ENCODE measurements at regions not wholly inside any gene's neighbourhood (a gene's known extent, or its start where the extent isn't known, plus 50 kb on each side); places are given as distances from the start of the nearest gene placed in this dataset.

DNA sequence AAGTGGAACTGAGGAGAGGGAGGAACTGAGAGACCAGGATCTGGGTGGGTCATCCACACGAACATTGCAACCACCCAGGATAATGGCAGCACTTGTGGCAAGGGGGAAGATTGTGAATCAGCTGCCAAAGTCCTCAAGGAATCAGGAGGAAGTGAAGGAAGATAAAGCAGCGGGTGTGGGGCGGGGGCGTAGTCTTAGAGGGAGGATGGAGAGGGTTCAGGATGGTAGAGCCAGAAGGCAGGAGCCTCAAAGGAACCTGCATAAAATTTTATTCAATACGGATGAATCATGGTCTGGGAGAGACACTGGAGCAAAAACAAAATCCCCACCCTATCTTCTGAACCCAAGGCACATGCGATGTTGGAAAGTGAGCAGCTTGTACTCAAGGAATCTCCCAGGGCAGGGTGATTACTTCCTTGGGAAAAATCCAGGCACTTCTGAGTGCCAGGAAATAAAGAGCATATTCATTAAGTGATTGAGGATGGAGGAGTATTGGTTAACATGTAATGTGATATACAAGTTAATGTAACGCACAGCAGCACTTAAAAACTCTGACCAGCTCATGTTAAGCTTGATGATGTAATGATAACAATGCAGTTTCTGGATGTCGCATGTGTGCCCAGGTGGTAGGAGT is 82.0 kb upstream of the B3GAT2 start:
- 0 to 98% (median 70%) methylated on average over 1 to 7 of the region's 8 CpGs for WGBS, 10 experiments
- Histone ChIP-seq H3K4me1 (replicated peaks in 1 of 2) (peaks cover 16 to 20% of the 10 kb centered on the region in 2 donors), H3K4me3 (no peak overlapping the region), H3K27ac (no peak overlapping the region)
- in situ Hi-C loops (cut with MboI; ENCODE audit: low pct_unique_long_range_greater_than_20kb in 2 of 9, low sequenced_read_pairs in 9 of 9, unreplicated experiment in 9 of 9), result loop anchor here in 1 of 9 experiments (25.0 kb wide), 1 partner anchor 298 kb away; no protein-coding TSS in a partner anchor
- ATAC-seq (replicated peaks in 6 of 8), result peak in 3 of 8 experiments; percentile 84 to 95 (median 88)

DNA sequence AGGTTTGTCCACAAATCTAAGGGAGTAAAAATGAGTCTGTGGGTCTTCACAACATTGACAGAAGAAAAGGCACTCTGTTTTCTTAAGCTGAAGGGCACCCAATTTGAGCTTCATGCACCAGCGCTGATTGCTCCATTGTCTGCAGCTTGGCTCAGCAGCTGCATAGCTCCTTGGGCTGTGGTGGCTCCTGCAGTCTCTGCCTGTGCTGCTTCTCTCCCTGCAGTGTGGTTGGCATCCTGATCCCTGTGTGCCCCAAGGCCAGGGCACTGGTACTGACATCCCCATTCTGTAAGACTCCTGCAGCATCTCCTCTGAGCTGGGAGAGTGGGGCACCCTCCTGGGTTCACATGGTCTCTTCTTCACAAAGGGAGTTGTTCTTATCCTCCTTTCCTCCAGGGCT is 83.2 kb upstream of the B3GAT2 start:
- in situ Hi-C loops (cut with MboI; ENCODE audit: low pct_unique_long_range_greater_than_20kb in 2 of 9, low sequenced_read_pairs in 9 of 9, unreplicated experiment in 9 of 9), result loop anchor here in 1 of 9 experiments (25.0 kb wide), 1 partner anchor 297 kb away; no protein-coding TSS in a partner anchor
- WGBS, 10 experiments, result 80 to 100% (median 83%) methylated on average over 1 of the region's 1 CpG; no CpG with 5 or more reads in 7 of the 10 experiments
- H3K27ac ChIP-seq, result no peak overlapping the region
- H3K4me1 ChIP-seq (replicated peaks in 1 of 2), result peaks cover 4 to 8% of the 10 kb centered on the region in 2 donors
- no peak overlapping the region for H3K4me3 ChIP-seq
- ATAC-seq (replicated peaks in 6 of 8), result peak in 3 of 8 experiments; percentile 30 to 32 (median 31)

DNA sequence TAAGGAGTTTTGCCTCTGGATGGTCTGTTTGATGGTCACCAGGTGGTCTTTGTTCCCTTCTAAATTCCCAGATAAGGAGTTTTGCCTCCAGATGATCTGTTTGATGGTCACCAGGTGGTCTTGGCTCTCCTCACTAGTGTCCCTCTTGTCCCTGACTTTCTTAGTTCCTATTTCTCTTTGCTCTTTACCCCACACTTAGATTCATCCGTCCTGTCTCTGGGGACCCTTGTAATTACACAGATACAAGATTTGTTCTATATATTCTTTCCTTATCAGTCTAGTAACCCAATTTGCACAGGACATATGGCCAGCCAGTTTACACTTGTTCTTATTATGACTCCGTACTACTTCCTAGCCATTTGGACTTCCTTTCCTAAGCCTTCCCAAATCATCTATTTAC is 84.0 kb upstream of the B3GAT2 start:
- H3K27ac ChIP-seq, result no peak overlapping the region
- no peak for ATAC-seq (replicated peaks in 6 of 8)
- in situ Hi-C loops (cut with MboI; ENCODE audit: low pct_unique_long_range_greater_than_20kb in 2 of 9, low sequenced_read_pairs in 9 of 9, unreplicated experiment in 9 of 9), result loop anchor here in 1 of 9 experiments (25.0 kb wide), 1 partner anchor 296 kb away; no protein-coding TSS in a partner anchor
- 60 to 100% (median 78%) methylated on average over 1 to 2 of the region's 2 CpGs; no CpG with 5 or more reads in 2 of the 10 experiments for WGBS, 10 experiments
- H3K4me3 ChIP-seq, result no peak overlapping the region
- H3K4me1 ChIP-seq (replicated peaks in 1 of 2), result peaks cover 3 to 6% of the 10 kb centered on the region in 2 donors

DNA sequence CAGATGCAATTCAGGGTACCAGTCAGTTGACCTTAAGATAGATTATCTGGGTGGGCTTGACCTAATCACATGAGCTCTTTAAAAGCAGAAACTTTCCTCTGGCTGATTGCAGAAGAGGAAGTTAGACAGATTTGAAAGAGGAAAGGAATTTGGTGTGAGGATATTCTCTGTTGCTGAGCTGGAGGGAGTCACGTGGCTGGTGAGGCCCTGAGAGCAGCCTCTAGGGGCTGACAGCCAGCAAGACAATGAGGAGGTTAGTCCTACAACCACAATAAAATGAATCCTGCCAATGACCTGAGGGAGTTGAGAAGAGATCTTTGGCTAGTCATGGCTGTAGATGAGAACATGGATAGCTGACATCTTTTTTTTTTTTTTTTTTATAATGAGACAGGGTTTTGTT is 87.0 kb upstream of the B3GAT2 start:
- Histone ChIP-seq H3K4me1 (replicated peaks in 1 of 2) (peaks cover 20 to 32% of the 10 kb centered on the region in 2 donors), H3K4me3 (no peak overlapping the region), H3K27ac (no peak overlapping the region)
- ATAC-seq (replicated peaks in 6 of 8), result no peak
- 43 to 83% (median 67%) methylated on average over 1 of the region's 1 CpG; no CpG with 5 or more reads in 7 of the 10 experiments for WGBS, 10 experiments
- in situ Hi-C loops (cut with MboI; ENCODE audit: low pct_unique_long_range_greater_than_20kb in 2 of 9, low sequenced_read_pairs in 9 of 9, unreplicated experiment in 9 of 9), result loop anchor here in 1 of 9 experiments (25.0 kb wide), 1 partner anchor 293 kb away; no protein-coding TSS in a partner anchor

DNA sequence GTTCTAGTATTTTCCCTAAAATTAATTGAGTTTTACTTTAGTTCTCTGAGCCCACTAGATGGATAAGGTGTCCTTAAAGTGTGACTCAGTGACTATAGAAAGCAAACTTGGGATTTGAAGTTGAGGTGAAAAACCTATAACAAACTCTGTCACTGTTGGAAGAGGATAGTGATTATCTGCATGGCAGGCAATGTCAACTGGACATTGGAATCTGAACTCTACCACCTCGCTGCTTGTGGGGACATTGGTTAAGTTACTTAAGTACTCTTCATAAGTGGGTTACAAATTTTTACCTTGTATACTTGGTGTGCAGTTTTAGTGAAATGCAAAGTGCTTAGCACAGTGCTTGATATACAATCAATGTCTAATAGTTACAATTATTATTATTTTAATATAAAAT is 87.9 kb upstream of the B3GAT2 start:
- in situ Hi-C loops (cut with MboI; ENCODE audit: low pct_unique_long_range_greater_than_20kb in 2 of 9, low sequenced_read_pairs in 9 of 9, unreplicated experiment in 9 of 9), result loop anchor here in 1 of 9 experiments (25.0 kb wide), 1 partner anchor 293 kb away; no protein-coding TSS in a partner anchor
- Histone ChIP-seq H3K4me3 (no peak overlapping the region), H3K27ac (no peak overlapping the region), H3K4me1 (replicated peaks in 1 of 2) (peaks cover 20 to 32% of the 10 kb centered on the region in 2 donors)
- no peak for ATAC-seq (replicated peaks in 6 of 8)
- WGBS, 10 experiments, result 83 to 100% (median 100%) methylated on average over 1 of the region's 1 CpG; no CpG with 5 or more reads in 3 of the 10 experiments

DNA sequence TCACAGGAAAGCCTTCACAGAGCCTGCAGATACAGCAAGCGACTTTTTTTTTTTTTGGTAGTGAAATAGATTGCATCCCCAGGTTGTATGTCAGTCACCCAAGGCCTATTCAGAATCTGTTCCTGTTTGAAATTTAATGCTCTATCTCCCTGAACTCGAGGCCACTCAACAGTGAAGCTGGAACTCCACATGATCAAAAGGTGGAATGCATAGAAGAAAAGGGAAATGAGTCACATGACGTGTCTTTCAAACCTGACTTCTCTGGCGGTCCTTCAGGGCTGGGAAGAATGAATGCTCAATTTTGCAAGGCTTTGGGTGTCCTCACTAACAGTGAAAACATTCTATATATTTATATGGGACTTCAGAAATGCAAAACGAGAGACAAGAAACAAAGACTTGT is 88.4 kb upstream of the B3GAT2 start:
- Histone ChIP-seq H3K4me3 (no peak overlapping the region), H3K4me1 (replicated peaks in 1 of 2) (peaks cover 20 to 32% of the 10 kb centered on the region in 2 donors), H3K27ac (no peak overlapping the region)
- in situ Hi-C loops (cut with MboI; ENCODE audit: low pct_unique_long_range_greater_than_20kb in 2 of 9, low sequenced_read_pairs in 9 of 9, unreplicated experiment in 9 of 9), result loop anchor here in 1 of 9 experiments (25.0 kb wide), 1 partner anchor 292 kb away; no protein-coding TSS in a partner anchor
- WGBS, 10 experiments, result 17 to 93% (median 69%) methylated on average over 1 to 5 of the region's 5 CpGs
- no peak for ATAC-seq (replicated peaks in 6 of 8)

DNA sequence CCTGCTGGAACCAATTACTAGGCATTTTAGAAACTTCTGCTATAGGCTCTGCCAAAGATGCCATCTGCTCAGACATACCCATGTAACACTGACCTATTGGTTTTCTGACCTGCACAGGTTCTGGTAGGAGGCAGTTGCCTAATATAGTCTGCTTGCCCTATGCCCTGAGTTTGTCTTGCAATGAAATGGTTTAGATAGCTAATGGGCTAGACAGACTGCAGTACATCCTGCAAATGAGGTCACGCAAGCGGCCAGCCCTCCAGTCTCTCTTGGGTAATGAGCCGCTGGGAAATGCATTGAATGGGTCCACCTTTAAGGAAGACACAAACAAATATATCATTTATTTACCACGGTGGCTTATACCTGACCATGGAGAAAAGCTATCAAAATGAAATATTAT is 90.6 kb upstream of the B3GAT2 start:
- ATAC-seq (replicated peaks in 6 of 8), result peak in 7 of 8 experiments; percentile 31 to 87 (median 77)
- in situ Hi-C loops (cut with MboI; ENCODE audit: low pct_unique_long_range_greater_than_20kb in 2 of 9, low sequenced_read_pairs in 9 of 9, unreplicated experiment in 9 of 9), result loop anchor here in 1 of 9 experiments (25.0 kb wide), 1 partner anchor 290 kb away; no protein-coding TSS in a partner anchor
- 51 to 100% (median 76%) methylated on average over 2 to 4 of the region's 4 CpGs; no CpG with 5 or more reads in 2 of the 10 experiments for WGBS, 10 experiments
- Histone ChIP-seq H3K27ac (no peak overlapping the region), H3K4me1 (replicated peaks in 1 of 2) (peaks cover 20 to 32% of the 10 kb centered on the region in 2 donors), H3K4me3 (no peak overlapping the region)

DNA sequence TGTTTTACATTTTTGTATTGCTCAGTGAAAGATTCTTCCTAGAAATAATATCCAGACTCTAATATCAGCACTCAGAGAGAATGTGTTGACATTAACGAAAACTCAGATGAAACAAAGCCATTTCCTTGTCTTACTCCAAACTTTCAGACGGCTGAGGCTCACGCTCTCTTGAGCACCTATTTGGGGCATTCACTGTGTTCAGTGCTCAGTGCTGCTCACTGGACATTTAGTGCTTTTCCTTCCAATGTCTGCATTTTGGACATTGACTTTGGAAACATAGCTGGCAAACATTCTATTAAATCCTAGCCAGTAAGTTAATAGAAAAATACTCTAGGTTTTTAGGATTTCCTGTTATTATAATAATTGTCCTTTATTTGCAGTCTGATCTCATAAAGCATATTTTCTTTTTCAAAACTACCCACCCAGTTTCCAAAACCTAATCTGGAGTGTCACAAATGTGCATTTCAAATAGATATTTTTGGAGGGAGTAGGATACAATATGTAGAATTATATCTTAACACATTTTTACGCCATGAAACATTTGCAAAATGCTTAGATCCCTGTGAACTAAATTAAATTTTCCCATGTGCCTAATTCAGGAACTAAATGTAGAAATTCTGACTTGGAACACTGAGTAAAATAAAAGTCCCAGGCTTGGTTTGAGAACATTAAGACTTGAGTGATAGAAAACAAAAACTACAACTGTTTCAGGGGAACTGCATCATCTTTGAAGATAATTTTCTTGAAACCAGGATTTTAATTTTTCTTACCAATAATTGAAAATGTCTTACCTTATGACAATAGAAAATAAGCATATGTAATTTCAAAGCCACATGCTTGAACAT is 91.7 kb upstream of the B3GAT2 start:
- Histone ChIP-seq H3K4me3 (no peak overlapping the region), H3K4me1 (replicated peaks in 1 of 2) (peaks cover 22 to 41% of the 10 kb centered on the region in 2 donors), H3K27ac (no peak overlapping the region)
- in situ Hi-C loops (cut with MboI; ENCODE audit: low pct_unique_long_range_greater_than_20kb in 2 of 9, low sequenced_read_pairs in 9 of 9, unreplicated experiment in 9 of 9), result loop anchor here in 1 of 9 experiments (25.0 kb wide), 1 partner anchor 289 kb away; no protein-coding TSS in a partner anchor
- 0 to 100% (median 92%) methylated on average over 1 to 4 of the region's 4 CpGs for WGBS, 10 experiments
- ATAC-seq (replicated peaks in 6 of 8), result peak in 3 of 8 experiments; percentile 60 to 72 (median 64)

DNA sequence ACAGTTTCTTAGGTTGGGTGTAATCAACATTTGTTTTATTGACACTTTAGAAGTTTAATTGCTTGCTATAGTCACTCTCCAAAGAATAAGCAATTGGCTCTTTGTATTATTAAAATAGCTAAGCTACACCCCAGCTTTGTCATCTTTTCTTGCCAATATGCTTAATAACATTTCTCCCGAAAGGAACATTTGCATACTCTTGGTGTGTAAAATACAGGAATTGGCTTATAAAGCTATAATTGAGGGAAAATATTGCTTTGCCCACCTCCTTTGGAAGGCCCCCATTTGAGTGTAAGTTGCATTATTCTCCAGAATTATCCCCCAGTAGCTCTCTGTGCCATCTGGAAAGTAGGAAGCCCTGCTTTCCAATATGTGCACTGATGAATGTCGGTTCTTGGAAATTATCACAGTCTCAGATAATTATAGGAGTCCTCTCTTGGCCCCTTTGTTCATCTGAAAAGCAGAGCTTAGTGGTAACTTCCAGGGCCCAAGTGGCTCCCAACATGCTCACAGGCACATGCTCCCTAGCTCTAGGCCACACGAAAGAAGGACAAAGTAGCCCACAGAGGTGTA is 92.4 kb upstream of the B3GAT2 start:
- ATAC-seq (replicated peaks in 6 of 8), result peak in 2 of 8 experiments; percentile 18 to 33
- Histone ChIP-seq H3K4me1 (replicated peaks in 1 of 2) (peaks cover 22 to 48% of the 10 kb centered on the region in 2 donors), H3K4me3 (no peak overlapping the region), H3K27ac (no peak overlapping the region)
- in situ Hi-C loops (cut with MboI; ENCODE audit: low pct_unique_long_range_greater_than_20kb in 2 of 9, low sequenced_read_pairs in 9 of 9, unreplicated experiment in 9 of 9), result loop anchor here in 1 of 9 experiments (25.0 kb wide), 1 partner anchor 288 kb away; no protein-coding TSS in a partner anchor
- 0 to 89% (median 80%) methylated on average over 1 to 2 of the region's 3 CpGs; no CpG with 5 or more reads in 2 of the 10 experiments for WGBS, 10 experiments

DNA sequence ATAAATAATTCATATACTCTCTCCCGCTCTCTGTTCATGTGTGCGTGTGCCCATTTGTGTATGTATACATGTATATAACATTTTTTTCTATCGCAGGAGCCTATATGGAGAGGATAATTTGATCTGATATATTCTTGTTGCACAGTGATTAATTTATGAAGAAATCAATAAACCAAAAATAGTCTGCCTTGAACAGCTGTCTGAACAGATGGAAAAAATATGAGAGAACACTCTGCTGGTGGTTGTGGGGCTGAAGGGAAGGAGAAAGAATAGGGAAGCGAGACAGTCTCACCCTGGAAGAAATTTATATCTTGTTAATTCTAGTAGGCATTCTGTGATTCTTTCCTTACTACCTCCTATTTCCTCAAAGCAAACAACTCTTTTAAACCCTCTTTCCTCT is 96.6 kb upstream of the B3GAT2 start:
- 25 to 100% (median 71%) methylated on average over 1 to 4 of the region's 4 CpGs for WGBS, 10 experiments
- in situ Hi-C loops (cut with MboI; ENCODE audit: low pct_unique_long_range_greater_than_20kb in 2 of 9, low sequenced_read_pairs in 9 of 9, unreplicated experiment in 9 of 9), result no loop called here

DNA sequence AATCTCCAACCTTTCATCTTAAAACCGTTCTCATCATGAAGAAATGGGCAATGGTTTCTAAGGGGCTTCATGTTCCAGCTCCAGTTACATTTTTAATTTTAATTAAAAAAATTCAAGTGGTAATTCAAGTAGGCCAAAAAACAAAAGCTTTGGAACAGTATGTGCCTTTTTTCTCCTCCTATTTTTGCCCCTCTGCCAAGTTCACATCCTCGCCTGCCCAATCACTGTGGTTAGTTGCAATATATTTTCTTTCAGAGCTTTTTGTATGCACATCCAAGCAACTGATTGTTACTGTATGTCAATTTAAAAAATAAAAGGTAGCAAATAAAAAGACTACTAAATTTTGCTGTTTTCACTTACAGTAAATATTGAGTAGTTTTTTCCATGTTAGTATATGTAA is 99.8 kb upstream of the B3GAT2 start:
- WGBS, 10 experiments, result 29 to 100% (median 85%) methylated on average over 1 to 2 of the region's 2 CpGs; no CpG with 5 or more reads in 2 of the 10 experiments
- in situ Hi-C loops (cut with MboI; ENCODE audit: low pct_unique_long_range_greater_than_20kb in 2 of 9, low sequenced_read_pairs in 9 of 9, unreplicated experiment in 9 of 9), result no loop called here
- no peak for ATAC-seq (replicated peaks in 6 of 8)
- no peak overlapping the region for H3K4me3 ChIP-seq
- peaks cover 6 to 27% of the 10 kb centered on the region in 2 donors for H3K4me1 ChIP-seq (replicated peaks in 1 of 2)
- H3K27ac ChIP-seq, result no peak overlapping the region

More for the DNA sequence above, 96.6 kb upstream of the B3GAT2 start:
- Histone ChIP-seq H3K27ac (no peak overlapping the region), H3K4me3 (no peak overlapping the region), H3K4me1 (replicated peaks in 1 of 2) (peaks cover 4 to 30% of the 10 kb centered on the region in 2 donors)
- peak in 4 of 8 experiments; percentile 13 to 52 (median 30) for ATAC-seq (replicated peaks in 6 of 8)

DNA sequence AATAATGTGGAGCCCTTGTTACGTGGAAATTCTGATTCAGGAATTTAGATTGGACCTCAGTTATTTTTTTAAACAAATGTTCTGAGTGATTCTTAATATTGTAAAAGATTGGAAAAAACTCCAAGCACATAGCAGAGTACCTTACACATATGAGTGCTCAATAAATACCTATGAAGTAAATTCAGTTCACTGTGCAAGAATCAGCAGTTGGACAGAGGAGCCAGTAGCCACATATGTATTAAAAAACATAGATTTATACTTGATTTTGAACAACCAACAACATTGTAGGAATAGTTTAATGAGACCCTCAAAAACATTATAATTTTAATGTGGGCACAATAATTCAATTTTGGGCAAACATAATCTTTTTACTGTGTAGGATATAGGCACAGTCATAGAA is 109.3 kb upstream of the B3GAT2 start:
- no peaks in the 10 kb centered on the region for H3K4me1 ChIP-seq (replicated peaks in 1 of 2)
- in situ Hi-C loops (cut with MboI; ENCODE audit: low pct_unique_long_range_greater_than_20kb in 2 of 9, low sequenced_read_pairs in 9 of 9, unreplicated experiment in 9 of 9), result no loop called here
- no peak overlapping the region for H3K27ac ChIP-seq
- no peak for ATAC-seq (replicated peaks in 6 of 8)
- WGBS, 10 experiments, result 60 to 100% (median 90%) methylated on average over 1 of the region's 1 CpG
- H3K4me3 ChIP-seq, result no peak overlapping the region

All from motor neuron (in vitro differentiated cells).